AG04449 (cell line): ENCODE measurements at regions not wholly inside any gene's neighbourhood (a gene's known extent, or its start where the extent isn't known, plus 50 kb on each side); places are given as distances from the start of the nearest gene placed in this dataset.

ENCODE experiments used
- CTCF ChIA-PET: fragments of 350-600 bp; formaldehyde crosslinking; extraction: SDS; loops from one replicate; lab custom pipeline; 2021; ENCODE audit warnings: antibody characterized with exemption; lab: Yijun Ruan, JAX
- POLR2A ChIA-PET: fragments of 400-600, 350-600 bp; formaldehyde crosslinking; extraction: SDS; loops from one replicate; lab custom pipeline; 2020; ENCODE audit warnings: antibody characterized with exemption, inconsistent platforms; lab: Yijun Ruan, JAX
- DNase-seq: peaks from one replicate; pipeline ENCODE4 v3.0.0-alpha.2; 2010; ENCODE audit warnings: low read depth, low spot score
- H3K4me3 ChIP-seq: 2 replicates; pipeline ENCODE4 v1.5.1; 2011; ENCODE audit warnings: low read depth, mild to moderate bottlenecking, control low read depth, low read length
- TF ChIP-seq, protein P1 (sequence below): IDR thresholded peaks from one replicate; pipeline ENCODE4 v1.5.1; 2011; ENCODE audit warnings: mild to moderate bottlenecking, moderate library complexity, low read length, control low read depth, inconsistent platforms; ENCODE audit not compliant: insufficient read depth; ENCODE audit errors: missing control alignments

- DNase-seq, result no peak
- ChIA-PET CTCF (no interaction called here), POLR2A (no interaction called here)
- no peak overlapping the region for H3K4me3 ChIP-seq
- TF ChIP-seq, protein P1, sequence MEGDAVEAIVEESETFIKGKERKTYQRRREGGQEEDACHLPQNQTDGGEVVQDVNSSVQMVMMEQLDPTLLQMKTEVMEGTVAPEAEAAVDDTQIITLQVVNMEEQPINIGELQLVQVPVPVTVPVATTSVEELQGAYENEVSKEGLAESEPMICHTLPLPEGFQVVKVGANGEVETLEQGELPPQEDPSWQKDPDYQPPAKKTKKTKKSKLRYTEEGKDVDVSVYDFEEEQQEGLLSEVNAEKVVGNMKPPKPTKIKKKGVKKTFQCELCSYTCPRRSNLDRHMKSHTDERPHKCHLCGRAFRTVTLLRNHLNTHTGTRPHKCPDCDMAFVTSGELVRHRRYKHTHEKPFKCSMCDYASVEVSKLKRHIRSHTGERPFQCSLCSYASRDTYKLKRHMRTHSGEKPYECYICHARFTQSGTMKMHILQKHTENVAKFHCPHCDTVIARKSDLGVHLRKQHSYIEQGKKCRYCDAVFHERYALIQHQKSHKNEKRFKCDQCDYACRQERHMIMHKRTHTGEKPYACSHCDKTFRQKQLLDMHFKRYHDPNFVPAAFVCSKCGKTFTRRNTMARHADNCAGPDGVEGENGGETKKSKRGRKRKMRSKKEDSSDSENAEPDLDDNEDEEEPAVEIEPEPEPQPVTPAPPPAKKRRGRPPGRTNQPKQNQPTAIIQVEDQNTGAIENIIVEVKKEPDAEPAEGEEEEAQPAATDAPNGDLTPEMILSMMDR, result no peak
Observed at GRCh38 chr2:147392180-147392579, 452.6 kb upstream of the ACVR2A start.

- no peak for DNase-seq
- H3K4me3 ChIP-seq, result no peak overlapping the region
- ChIA-PET CTCF (no interaction called here), POLR2A (no interaction called here)
- TF ChIP-seq, protein P1, result no peak
Observed at GRCh38 chr2:147390475-147390874, 454.4 kb upstream of the ACVR2A start.

DNA sequence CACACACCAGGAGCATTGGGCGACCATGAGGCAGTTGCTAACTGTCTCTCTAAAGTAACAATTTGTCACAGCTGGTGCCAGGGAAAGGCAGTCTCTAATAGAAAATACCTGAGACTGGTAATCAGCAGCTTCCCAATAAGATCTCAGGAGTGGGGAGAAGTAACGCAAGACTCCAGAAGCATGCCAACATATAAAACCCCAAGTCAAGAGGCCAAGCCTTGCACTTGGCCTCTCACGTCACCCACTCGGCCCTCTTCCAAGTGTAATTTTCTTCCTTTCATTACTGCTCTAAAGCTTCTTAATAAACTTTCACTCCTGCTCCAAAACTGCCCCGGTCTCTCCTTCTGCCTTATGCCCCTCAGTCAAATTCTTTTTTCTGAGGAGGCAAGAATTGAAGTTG lies 455.6 kb upstream of the ACVR2A start:
- DNase-seq, result no peak
- no peak overlapping the region for H3K4me3 ChIP-seq
- TF ChIP-seq, protein P1, result no peak
- CTCF ChIA-PET, result no interaction called here
- POLR2A ChIA-PET, result no interaction called here

GRCh38 chr2:147388217-147388616 lies 456.6 kb upstream of the ACVR2A start:
- TF ChIP-seq, protein P1, result no peak
- no peak for DNase-seq
- no peak overlapping the region for H3K4me3 ChIP-seq
- POLR2A ChIA-PET, result no interaction called here
- CTCF ChIA-PET, result no interaction called here

DNA sequence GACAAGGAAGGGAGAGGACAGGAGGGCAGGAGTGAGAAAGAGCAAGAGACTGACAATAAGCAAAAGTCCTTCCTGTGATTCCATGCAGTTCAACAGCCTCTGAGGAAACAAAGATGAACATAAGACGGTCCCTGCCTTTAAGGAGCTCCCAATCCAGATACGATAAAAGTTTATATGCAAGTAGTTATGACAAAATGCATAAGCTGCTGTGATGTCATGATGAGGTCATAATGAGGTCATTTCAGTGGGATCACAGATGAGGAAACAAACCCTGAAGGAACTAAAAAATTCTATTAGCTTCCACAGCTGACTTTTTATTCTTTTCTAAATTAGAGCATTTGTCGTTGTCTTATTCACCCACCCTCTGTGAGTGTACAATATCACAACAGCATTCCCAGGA lies 458.5 kb upstream of the ACVR2A start:
- no peak for DNase-seq
- no peak overlapping the region for H3K4me3 ChIP-seq
- ChIA-PET CTCF (no interaction called here), POLR2A (no interaction called here)
- TF ChIP-seq, protein P1, result no peak

DNA sequence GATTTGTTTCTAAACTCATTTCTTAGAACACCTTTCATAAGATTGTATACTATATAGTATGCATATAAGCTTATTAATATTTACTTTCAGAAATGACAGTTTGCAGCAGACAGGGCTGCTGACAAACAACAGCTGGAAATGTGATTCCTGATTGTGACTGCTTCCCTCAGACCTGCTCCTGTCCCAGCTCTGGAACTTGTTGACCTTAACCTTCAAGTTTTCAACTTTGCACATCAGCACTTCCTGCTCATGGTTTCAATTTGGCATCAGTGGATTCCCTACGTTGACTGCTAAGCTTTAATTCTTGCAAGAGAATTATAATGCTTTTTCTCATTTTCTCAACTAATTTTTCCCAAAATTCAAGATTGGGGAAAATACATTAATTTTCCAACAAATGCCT lies 459.2 kb upstream of the ACVR2A start:
- ChIA-PET POLR2A (no interaction called here), CTCF (no interaction called here)
- H3K4me3 ChIP-seq, result no peak overlapping the region
- TF ChIP-seq, protein P1, result no peak
- no peak for DNase-seq
